ENCODE measurements at regions not wholly inside any gene's neighbourhood (a gene's known extent, or its start where the extent isn't known, plus 50 kb on each side); places are given as distances from the start of the nearest gene placed in this dataset.

- TF ChIP-seq, protein P1, sequence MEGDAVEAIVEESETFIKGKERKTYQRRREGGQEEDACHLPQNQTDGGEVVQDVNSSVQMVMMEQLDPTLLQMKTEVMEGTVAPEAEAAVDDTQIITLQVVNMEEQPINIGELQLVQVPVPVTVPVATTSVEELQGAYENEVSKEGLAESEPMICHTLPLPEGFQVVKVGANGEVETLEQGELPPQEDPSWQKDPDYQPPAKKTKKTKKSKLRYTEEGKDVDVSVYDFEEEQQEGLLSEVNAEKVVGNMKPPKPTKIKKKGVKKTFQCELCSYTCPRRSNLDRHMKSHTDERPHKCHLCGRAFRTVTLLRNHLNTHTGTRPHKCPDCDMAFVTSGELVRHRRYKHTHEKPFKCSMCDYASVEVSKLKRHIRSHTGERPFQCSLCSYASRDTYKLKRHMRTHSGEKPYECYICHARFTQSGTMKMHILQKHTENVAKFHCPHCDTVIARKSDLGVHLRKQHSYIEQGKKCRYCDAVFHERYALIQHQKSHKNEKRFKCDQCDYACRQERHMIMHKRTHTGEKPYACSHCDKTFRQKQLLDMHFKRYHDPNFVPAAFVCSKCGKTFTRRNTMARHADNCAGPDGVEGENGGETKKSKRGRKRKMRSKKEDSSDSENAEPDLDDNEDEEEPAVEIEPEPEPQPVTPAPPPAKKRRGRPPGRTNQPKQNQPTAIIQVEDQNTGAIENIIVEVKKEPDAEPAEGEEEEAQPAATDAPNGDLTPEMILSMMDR (IDR thresholded peaks at IDR 0.05): no peak
- TF ChIP-seq POLR2A (IDR thresholded peaks at IDR 0.05) (no peak), EP300 (IDR thresholded peaks at IDR 0.05; ENCODE audit: low read depth) (no peak), POLR2AphosphoS5 (IDR thresholded peaks at IDR 0.05) (no peak)
- no peaks in the 10 kb centered on the region for H3K36me3 ChIP-seq
- no peak for DNase-seq
- in situ Hi-C loops (cut with MboI; ENCODE audit: low pct_ligation_motif_present in 1 of 4, low pct_unique_long_range_greater_than_20kb in 1 of 4, low sequenced_read_pairs in 3 of 4) (no loop called here), intact Hi-C loops (cut with DNase I; ENCODE audit: low total_unique reads) (no loop called here)
- no peaks in the 10 kb centered on the region for H3K4me1 ChIP-seq
- 75 to 88% methylated on average over 3 of the region's 3 CpGs for WGBS, 2 donors (ENCODE audit: low coverage in 1 of 2)
- H3K27ac ChIP-seq: no peak overlapping the region
- no peak overlapping the region for H3K4me3 ChIP-seq
- no peaks in the 10 kb centered on the region for H3K27me3 ChIP-seq
- H3K9me3 ChIP-seq: no peaks in the 10 kb centered on the region
Measured at GRCh38 chr12:84741692-84742091, 170.9 kb downstream of the SLC6A15 start.

GRCh38 chr12:84741031-84741430 lies 171.6 kb downstream of the SLC6A15 start:
- intact Hi-C loops (cut with DNase I; ENCODE audit: low total_unique reads) (no loop called here), in situ Hi-C loops (cut with MboI; ENCODE audit: low pct_ligation_motif_present in 1 of 4, low pct_unique_long_range_greater_than_20kb in 1 of 4, low sequenced_read_pairs in 3 of 4) (no loop called here)
- Histone ChIP-seq H3K36me3 (no peaks in the 10 kb centered on the region), H3K27ac (no peak overlapping the region), H3K27me3 (no peaks in the 10 kb centered on the region), H3K4me3 (no peak overlapping the region), H3K9me3 (no peaks in the 10 kb centered on the region), H3K4me1 (no peaks in the 10 kb centered on the region)
- TF ChIP-seq POLR2AphosphoS5 (IDR thresholded peaks at IDR 0.05): no peak
- TF ChIP-seq POLR2A (IDR thresholded peaks at IDR 0.05): no peak
- no peak for TF ChIP-seq EP300 (IDR thresholded peaks at IDR 0.05; ENCODE audit: low read depth)
- TF ChIP-seq, protein P1 (IDR thresholded peaks at IDR 0.05): no peak
- DNase-seq: no peak
- WGBS, 2 donors (ENCODE audit: low coverage in 1 of 2): 59 to 86% methylated on average over 1 of the region's 1 CpG

DNA sequence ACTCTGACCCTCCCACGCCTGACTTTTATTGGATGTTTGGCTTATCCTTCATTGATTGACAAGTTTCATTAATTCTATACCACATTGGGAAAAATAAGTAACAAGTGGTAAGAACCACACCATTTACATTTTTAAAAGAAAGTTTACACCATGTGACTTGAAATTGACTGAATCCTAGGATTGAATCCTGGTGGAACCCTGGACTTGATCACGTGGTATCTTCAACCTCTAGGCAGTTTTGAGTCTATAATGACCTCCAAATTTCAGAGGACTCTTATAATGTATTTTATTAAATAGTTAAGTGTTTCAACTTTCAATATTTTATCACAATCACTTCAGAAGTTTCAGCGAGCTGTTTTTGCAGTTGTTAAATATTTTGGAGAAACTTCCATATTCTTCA lies 172.0 kb downstream of the SLC6A15 start:
- 54 to 94% methylated on average over 2 to 3 of the region's 3 CpGs for WGBS, 2 donors (ENCODE audit: low coverage in 1 of 2)
- in situ Hi-C loops (cut with MboI; ENCODE audit: low pct_ligation_motif_present in 1 of 4, low pct_unique_long_range_greater_than_20kb in 1 of 4, low sequenced_read_pairs in 3 of 4): no loop called here

GRCh38 chr12:84738481-84738972 lies 174.1 kb downstream of the SLC6A15 start:
- intact Hi-C loops (cut with DNase I; ENCODE audit: low total_unique reads) (no loop called here), in situ Hi-C loops (cut with MboI; ENCODE audit: low pct_ligation_motif_present in 1 of 4, low pct_unique_long_range_greater_than_20kb in 1 of 4, low sequenced_read_pairs in 3 of 4) (no loop called here)
- Histone ChIP-seq H3K27ac (no peak overlapping the region), H3K9me3 (no peaks in the 10 kb centered on the region), H3K4me1 (no peaks in the 10 kb centered on the region), H3K36me3 (no peaks in the 10 kb centered on the region), H3K4me3 (no peak overlapping the region), H3K27me3 (no peaks in the 10 kb centered on the region)
- TF ChIP-seq, protein P1 (IDR thresholded peaks at IDR 0.05): no peak
- TF ChIP-seq EP300 (IDR thresholded peaks at IDR 0.05; ENCODE audit: low read depth) (no peak), POLR2A (IDR thresholded peaks at IDR 0.05) (no peak), POLR2AphosphoS5 (IDR thresholded peaks at IDR 0.05) (no peak)
- 78 to 91% methylated on average over 1 to 2 of the region's 2 CpGs for WGBS, 2 donors (ENCODE audit: low coverage in 1 of 2)
- DNase-seq: no peak

More for the DNA sequence above, 172.0 kb downstream of the SLC6A15 start:
- no peak for TF ChIP-seq POLR2AphosphoS5 (IDR thresholded peaks at IDR 0.05)
- TF ChIP-seq EP300 (IDR thresholded peaks at IDR 0.05; ENCODE audit: low read depth): no peak
- TF ChIP-seq POLR2A (IDR thresholded peaks at IDR 0.05): no peak
- TF ChIP-seq, protein P1 (IDR thresholded peaks at IDR 0.05): no peak
- Histone ChIP-seq H3K36me3 (no peaks in the 10 kb centered on the region), H3K4me1 (no peaks in the 10 kb centered on the region), H3K27me3 (no peaks in the 10 kb centered on the region), H3K4me3 (no peak overlapping the region), H3K9me3 (no peaks in the 10 kb centered on the region), H3K27ac (no peak overlapping the region)
- intact Hi-C loops (cut with DNase I; ENCODE audit: low total_unique reads): no loop called here
- DNase-seq: no peak
